Activated naive CD8-positive, alpha-beta T cell treated with anti-CD3 and anti-CD28 coated beads, Interleukin-2, amount 50 U/mL, for 24 hours (primary cell): ENCODE measurements at regions not wholly inside any gene's neighbourhood (a gene's known extent, or its start where the extent isn't known, plus 50 kb on each side); places are given as distances from the start of the nearest gene placed in this dataset.

Experiments used
- ATAC-seq: fragments of 150-1000 bp; cut with Tn5 transposase; one replicate; pipeline ENCODE4 v1.10.0; 2021
- DNase-seq: peaks from one replicate; pipeline ENCODE4 v3.0.0; 2021
- H3K27ac Mint-ChIP-seq: one replicate; pipeline ENCODE4 v1.8.0; 2021; ENCODE audit warnings: mild to moderate bottlenecking, mixed read lengths
- H3K27me3 Mint-ChIP-seq: one replicate; pipeline ENCODE4 v1.8.0; 2021; ENCODE audit warnings: mixed read lengths
- H3K36me3 Mint-ChIP-seq: one replicate; pipeline ENCODE4 v1.8.0; 2021; ENCODE audit warnings: low read depth, mixed read lengths
- H3K4me1 Mint-ChIP-seq: one replicate; pipeline ENCODE4 v1.8.0; 2021; ENCODE audit warnings: mixed read lengths
- H3K4me3 Mint-ChIP-seq: one replicate; pipeline ENCODE4 v1.8.0; 2021; ENCODE audit warnings: mild to moderate bottlenecking, moderate library complexity, mixed read lengths
- H3K9me3 Mint-ChIP-seq: one replicate; pipeline ENCODE4 v1.8.0; 2021; ENCODE audit warnings: mixed read lengths

DNA sequence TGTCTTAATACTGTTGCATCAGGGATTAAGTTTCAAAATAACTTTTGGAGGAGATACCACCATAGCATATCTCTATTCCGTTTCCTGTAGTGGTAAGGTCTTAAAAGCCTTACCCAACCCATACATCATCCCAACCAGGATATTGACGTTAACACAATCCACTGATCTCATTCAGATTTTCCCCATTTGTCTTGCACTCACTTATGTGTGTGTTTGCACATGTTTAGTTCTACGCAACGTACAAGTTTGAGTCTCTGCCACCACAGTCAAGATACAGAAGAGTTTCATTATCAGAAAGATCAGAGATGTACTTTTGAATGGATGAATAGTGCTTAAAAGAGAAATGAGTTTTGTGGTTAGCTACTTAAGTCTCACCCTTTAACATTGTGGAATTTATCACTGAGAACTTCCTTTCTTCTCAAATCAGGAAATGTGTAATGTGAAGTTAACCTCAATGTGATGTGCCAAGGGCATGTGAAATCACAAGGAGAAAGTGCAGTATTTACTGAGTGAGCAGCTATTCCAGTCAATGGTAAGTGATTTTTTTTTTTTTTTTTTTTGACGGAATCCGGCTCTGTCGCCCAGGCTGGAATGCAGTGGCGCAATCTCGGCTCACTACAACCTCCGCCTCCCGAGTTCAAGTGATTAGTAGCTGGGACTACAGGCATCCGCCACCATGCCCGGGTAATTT lies 69.2 kb upstream of the EPHA4 start:
- ATAC-seq, result peak; percentile 63
- H3K27ac Mint-ChIP-seq, result no peak overlapping the region
- H3K4me3 Mint-ChIP-seq, result no peak overlapping the region
- DNase-seq, result no peak
- no peaks in the 10 kb centered on the region for H3K36me3 Mint-ChIP-seq
- H3K27me3 Mint-ChIP-seq, result peaks cover 2% of the 10 kb centered on the region
- no peaks in the 10 kb centered on the region for H3K4me1 Mint-ChIP-seq
- H3K9me3 Mint-ChIP-seq, result peaks cover 4% of the 10 kb centered on the region

DNA sequence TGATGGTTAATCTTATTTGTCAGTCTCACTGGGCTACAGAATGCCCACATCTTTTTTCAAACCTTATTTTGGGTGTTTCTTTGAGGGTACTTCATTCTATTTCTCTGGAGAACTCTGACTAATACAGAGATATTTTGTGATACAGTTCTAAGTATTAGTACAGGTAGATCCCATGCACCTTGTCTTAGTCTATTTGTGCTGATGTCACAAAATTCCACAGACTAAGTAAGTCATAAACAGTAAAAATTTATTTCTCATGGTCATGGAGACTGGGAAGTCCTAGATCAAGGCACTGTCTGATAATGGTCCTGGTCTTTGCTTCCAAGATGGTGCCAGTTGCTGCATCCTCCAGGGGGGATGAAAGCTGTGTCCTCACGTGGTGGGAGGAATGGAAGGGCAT lies 68.6 kb upstream of the EPHA4 start:
- peaks cover 2% of the 10 kb centered on the region for H3K27me3 Mint-ChIP-seq
- no peak overlapping the region for H3K4me3 Mint-ChIP-seq
- no peak overlapping the region for H3K27ac Mint-ChIP-seq
- peaks cover 4% of the 10 kb centered on the region for H3K9me3 Mint-ChIP-seq
- H3K4me1 Mint-ChIP-seq, result no peaks in the 10 kb centered on the region
- DNase-seq (no peak), ATAC-seq (no peak)
- no peaks in the 10 kb centered on the region for H3K36me3 Mint-ChIP-seq

DNA sequence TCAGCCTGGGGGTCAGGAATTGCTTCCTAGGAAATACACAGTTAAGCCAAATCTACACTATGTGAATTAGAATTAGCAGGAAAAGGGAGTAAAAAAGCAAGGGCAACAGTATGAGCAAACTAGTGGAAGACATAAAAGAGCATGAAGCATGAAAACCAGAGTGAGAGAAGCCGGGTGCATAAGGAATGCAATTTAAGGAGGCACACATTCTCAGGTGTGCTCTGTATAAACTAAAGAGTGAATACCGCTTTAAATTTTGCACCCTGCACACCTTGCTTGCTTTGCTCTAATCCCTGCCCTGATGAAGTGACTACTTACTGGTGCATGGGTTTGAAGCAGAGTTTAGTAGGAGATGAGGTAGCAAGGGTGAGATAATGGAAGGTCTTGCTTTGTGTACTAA lies 65.7 kb upstream of the EPHA4 start:
- peaks cover 4% of the 10 kb centered on the region for H3K9me3 Mint-ChIP-seq
- H3K36me3 Mint-ChIP-seq, result no peaks in the 10 kb centered on the region
- no peak overlapping the region for H3K27ac Mint-ChIP-seq
- no peaks in the 10 kb centered on the region for H3K4me1 Mint-ChIP-seq
- peaks cover 4% of the 10 kb centered on the region for H3K27me3 Mint-ChIP-seq
- no peak for DNase-seq
- no peak for ATAC-seq
- no peak overlapping the region for H3K4me3 Mint-ChIP-seq

DNA sequence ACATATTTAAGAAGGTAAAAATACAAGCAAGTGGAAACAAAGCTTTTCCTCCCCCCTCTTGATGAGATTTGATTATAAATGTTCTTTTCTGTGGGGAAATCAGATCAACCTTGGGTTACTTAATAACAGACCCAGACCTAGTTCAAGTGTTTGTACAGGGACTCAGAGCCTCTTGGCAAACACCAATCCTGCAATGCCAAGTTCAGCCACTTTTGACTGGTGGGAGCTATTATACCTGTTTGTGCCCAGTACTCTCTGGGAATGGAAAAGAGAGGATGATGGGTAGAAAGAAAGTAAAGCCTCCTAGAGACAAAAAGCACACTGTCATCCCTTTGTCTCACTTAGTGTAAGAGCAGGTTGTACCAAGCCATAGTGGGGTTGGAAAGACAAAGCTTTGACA lies 63.8 kb upstream of the EPHA4 start:
- H3K9me3 Mint-ChIP-seq, result no peaks in the 10 kb centered on the region
- H3K27me3 Mint-ChIP-seq, result peaks cover 4% of the 10 kb centered on the region
- H3K4me1 Mint-ChIP-seq, result no peaks in the 10 kb centered on the region
- no peak overlapping the region for H3K4me3 Mint-ChIP-seq
- H3K36me3 Mint-ChIP-seq, result no peaks in the 10 kb centered on the region
- DNase-seq (no peak), ATAC-seq (no peak)
- no peak overlapping the region for H3K27ac Mint-ChIP-seq

GRCh38 chr2:221629468-221629867 lies 57.4 kb upstream of the EPHA4 start:
- DNase-seq (no peak), ATAC-seq (no peak)
- Mint-ChIP-seq H3K36me3 (no peaks in the 10 kb centered on the region), H3K27ac (no peak overlapping the region), H3K9me3 (no peaks in the 10 kb centered on the region), H3K27me3 (no peaks in the 10 kb centered on the region), H3K4me1 (no peaks in the 10 kb centered on the region), H3K4me3 (no peak overlapping the region)

GRCh38 chr2:221624475-221624874 lies 52.4 kb upstream of the EPHA4 start:
- no peaks in the 10 kb centered on the region for H3K4me1 Mint-ChIP-seq
- no peak overlapping the region for H3K4me3 Mint-ChIP-seq
- H3K9me3 Mint-ChIP-seq, result no peaks in the 10 kb centered on the region
- ATAC-seq (no peak), DNase-seq (no peak)
- no peaks in the 10 kb centered on the region for H3K27me3 Mint-ChIP-seq
- no peaks in the 10 kb centered on the region for H3K36me3 Mint-ChIP-seq
- no peak overlapping the region for H3K27ac Mint-ChIP-seq
